Transverse colon (tissue), 4 donors: ENCODE measurements at regions not wholly inside any gene's neighbourhood (a gene's known extent, or its start where the extent isn't known, plus 50 kb on each side); places are given as distances from the start of the nearest gene placed in this dataset.

Experiments used
- POLR2A ChIP-seq: fragments of 450-650 bp; IDR thresholded peaks from one replicate; pipeline ENCODE4 v1.6.1; 2016; ENCODE audit warnings: antibody characterized with exemption, mild to moderate bottlenecking, moderate library complexity
- POLR2AphosphoS5 ChIP-seq, 3 donors: sonication (generic); formaldehyde crosslinking; IDR thresholded peaks; one replicate each; pipeline ENCODE4 v1.6.1; 2016; ENCODE audit warnings: antibody characterized with exemption in 3 of 3
- TF ChIP-seq, protein P1 (sequence below), 5 experiments: fragments of 200-600 bp in 3 of 5; fragments of 450-650 bp in 2 of 5; sonication (generic) in 3 of 5; IDR thresholded peaks; 1 replicate in 2 of 5; 2 replicates in 3 of 5; pipeline ENCODE4 v1.5.1; 2016 to 2017; ENCODE audit warnings: antibody characterized with exemption in 5 of 5, inconsistent platforms in 3 of 5, mild to moderate bottlenecking in 2 of 5, moderate library complexity in 1 of 5

DNA sequence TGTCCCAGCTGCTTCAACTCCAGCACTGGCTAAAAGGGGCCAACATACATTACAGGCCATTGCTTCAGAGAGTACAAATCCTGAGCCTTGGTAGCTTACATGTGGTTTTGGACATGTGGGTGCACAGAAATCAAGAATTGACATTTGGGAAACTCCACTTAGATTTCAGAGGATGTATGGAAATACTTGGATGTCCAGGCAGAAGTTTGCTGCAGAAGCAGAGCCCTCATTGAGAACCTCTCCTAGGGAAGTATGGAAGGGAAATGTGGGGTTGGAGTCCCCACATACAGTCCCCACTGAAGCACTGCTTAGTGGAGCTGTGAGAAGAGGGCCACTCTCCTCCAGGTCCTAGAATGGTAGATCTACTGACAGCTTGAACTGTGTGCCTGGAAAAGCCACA is 218.0 kb upstream of the CWC22 start:
- TF ChIP-seq, protein P1, sequence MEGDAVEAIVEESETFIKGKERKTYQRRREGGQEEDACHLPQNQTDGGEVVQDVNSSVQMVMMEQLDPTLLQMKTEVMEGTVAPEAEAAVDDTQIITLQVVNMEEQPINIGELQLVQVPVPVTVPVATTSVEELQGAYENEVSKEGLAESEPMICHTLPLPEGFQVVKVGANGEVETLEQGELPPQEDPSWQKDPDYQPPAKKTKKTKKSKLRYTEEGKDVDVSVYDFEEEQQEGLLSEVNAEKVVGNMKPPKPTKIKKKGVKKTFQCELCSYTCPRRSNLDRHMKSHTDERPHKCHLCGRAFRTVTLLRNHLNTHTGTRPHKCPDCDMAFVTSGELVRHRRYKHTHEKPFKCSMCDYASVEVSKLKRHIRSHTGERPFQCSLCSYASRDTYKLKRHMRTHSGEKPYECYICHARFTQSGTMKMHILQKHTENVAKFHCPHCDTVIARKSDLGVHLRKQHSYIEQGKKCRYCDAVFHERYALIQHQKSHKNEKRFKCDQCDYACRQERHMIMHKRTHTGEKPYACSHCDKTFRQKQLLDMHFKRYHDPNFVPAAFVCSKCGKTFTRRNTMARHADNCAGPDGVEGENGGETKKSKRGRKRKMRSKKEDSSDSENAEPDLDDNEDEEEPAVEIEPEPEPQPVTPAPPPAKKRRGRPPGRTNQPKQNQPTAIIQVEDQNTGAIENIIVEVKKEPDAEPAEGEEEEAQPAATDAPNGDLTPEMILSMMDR (IDR thresholded peaks at IDR 0.05) = no peak
- TF ChIP-seq POLR2A = no peak
- no peak for TF ChIP-seq POLR2AphosphoS5 (IDR thresholded peaks at IDR 0.05)
